Spinal cord (tissue), 9 donors: ENCODE measurements at regions not wholly inside any gene's neighbourhood (a gene's known extent, or its start where the extent isn't known, plus 50 kb on each side); places are given as distances from the start of the nearest gene placed in this dataset.
A peak's percentile ranks its signal among the peaks of the same experiment; 100 is the strongest.
"Not testable (repeated sequence)": the region's sequence is repeated elsewhere in the genome, so short reads cannot be mapped to it uniquely, and the experiment has no call there.

ENCODE experiments used
- DNase-seq, 6 donors: peaks; one replicate each; pipeline versions ENCODE4 v3.0.0 to v3.0.0-alpha.2; 2013 to 2015; ENCODE audit warnings: low spot score in 6 of 6, low read depth in 4 of 6
- H3K27ac ChIP-seq: one replicate; pipeline ENCODE4 v1.5.1; 2013; ENCODE audit warnings: low read depth, low read length, control low read depth
- H3K27me3 ChIP-seq: one replicate; pipeline ENCODE4 v1.6.1; 2013; ENCODE audit warnings: low read length; ENCODE audit not compliant: control insufficient read depth, insufficient read depth
- H3K36me3 ChIP-seq: one replicate; pipeline ENCODE4 v1.6.1; 2013; ENCODE audit warnings: low read length; ENCODE audit not compliant: control insufficient read depth, insufficient read depth
- H3K4me1 ChIP-seq: one replicate; pipeline ENCODE4 v1.6.1; 2013; ENCODE audit warnings: low read length; ENCODE audit not compliant: control insufficient read depth, insufficient read depth
- H3K4me3 ChIP-seq: one replicate; pipeline ENCODE4 v1.5.1; 2013; ENCODE audit warnings: low read depth, low read length, control low read depth
- H3K9me3 ChIP-seq: one replicate; pipeline ENCODE4 v1.6.1; 2013; ENCODE audit warnings: low read length; ENCODE audit not compliant: control insufficient read depth, insufficient read depth
- WGBS: methylation state at CpG from one replicate; pipeline ENCODE4 v1.1.5; 2013; ENCODE audit warnings: missing lambda C conversion rate; ENCODE audit not compliant: insufficient coverage; 5-methylcytosine and 5-hydroxymethylcytosine counted together
- donor health status: healthy.

- H3K27ac ChIP-seq, result no peak overlapping the region
- no peaks in the 10 kb centered on the region for H3K36me3 ChIP-seq
- H3K27me3 ChIP-seq, result no peaks in the 10 kb centered on the region
- H3K9me3 ChIP-seq, result peaks cover 2% of the 10 kb centered on the region
- H3K4me1 ChIP-seq, result no peaks in the 10 kb centered on the region
- DNase-seq, result no peak
- H3K4me3 ChIP-seq, result no peak overlapping the region
Observed at GRCh38 chr6:86042214-86042613, 399.5 kb upstream of the SYNCRIP start.

- WGBS, result 44% methylated on average over 1 of the region's 2 CpGs
- H3K27me3 ChIP-seq, result no peaks in the 10 kb centered on the region
- no peaks in the 10 kb centered on the region for H3K9me3 ChIP-seq
- DNase-seq, result peak in 5 of 6 donors; percentile 15 to 70 (median 32)
- no peak overlapping the region for H3K4me3 ChIP-seq
- no peak overlapping the region for H3K27ac ChIP-seq
- no peaks in the 10 kb centered on the region for H3K4me1 ChIP-seq
- no peaks in the 10 kb centered on the region for H3K36me3 ChIP-seq
Observed at GRCh38 chr6:86031713-86032112, 389.0 kb upstream of the SYNCRIP start.

GRCh38 chr6:86030875-86031274, 388.2 kb upstream of the SYNCRIP start:
- H3K4me3 ChIP-seq, result no peak overlapping the region
- no peaks in the 10 kb centered on the region for H3K36me3 ChIP-seq
- no peak overlapping the region for H3K27ac ChIP-seq
- no peaks in the 10 kb centered on the region for H3K4me1 ChIP-seq
- no peaks in the 10 kb centered on the region for H3K9me3 ChIP-seq
- no peak for DNase-seq
- H3K27me3 ChIP-seq, result no peaks in the 10 kb centered on the region
- WGBS, result 52% methylated on average over 2 of the region's 3 CpGs

GRCh38 chr6:86028776-86029175, 386.1 kb upstream of the SYNCRIP start:
- H3K27ac ChIP-seq, result no peak overlapping the region

GRCh38 chr6:86026890-86027289, 384.2 kb upstream of the SYNCRIP start:
- not testable (repeated sequence) for H3K27ac ChIP-seq, DNase-seq, H3K4me3 ChIP-seq, H3K36me3 ChIP-seq, H3K27me3 ChIP-seq, H3K4me1 ChIP-seq, H3K9me3 ChIP-seq
- WGBS, result 69% methylated on average over 9 of the region's 10 CpGs

More at GRCh38 chr6:86028776-86029175, 386.1 kb upstream of the SYNCRIP start:
- Histone ChIP-seq H3K9me3 (no peaks in the 10 kb centered on the region), H3K4me1 (no peaks in the 10 kb centered on the region), H3K4me3 (no peak overlapping the region), H3K36me3 (no peaks in the 10 kb centered on the region), H3K27me3 (no peaks in the 10 kb centered on the region)
- DNase-seq, result no peak

- Histone ChIP-seq H3K27ac (no peak overlapping the region), H3K36me3 (no peaks in the 10 kb centered on the region), H3K4me3 (no peak overlapping the region), H3K9me3 (no peaks in the 10 kb centered on the region), H3K4me1 (no peaks in the 10 kb centered on the region), H3K27me3 (no peaks in the 10 kb centered on the region)
- WGBS, result 90% methylated on average over 1 of the region's 1 CpG
- no peak for DNase-seq
Observed at GRCh38 chr6:86017236-86017635, 374.6 kb upstream of the SYNCRIP start.

- DNase-seq, result no peak
- no peaks in the 10 kb centered on the region for H3K36me3 ChIP-seq
- H3K4me1 ChIP-seq, result no peaks in the 10 kb centered on the region
- 76% methylated on average over 3 of the region's 3 CpGs for WGBS
- H3K9me3 ChIP-seq, result no peaks in the 10 kb centered on the region
- H3K27me3 ChIP-seq, result no peaks in the 10 kb centered on the region
- no peak overlapping the region for H3K27ac ChIP-seq
- no peak overlapping the region for H3K4me3 ChIP-seq
Observed at GRCh38 chr6:86016567-86016966, 373.9 kb upstream of the SYNCRIP start.

- no peak overlapping the region for H3K27ac ChIP-seq
- H3K27me3 ChIP-seq, result no peaks in the 10 kb centered on the region
- H3K9me3 ChIP-seq, result no peaks in the 10 kb centered on the region
- no peaks in the 10 kb centered on the region for H3K4me1 ChIP-seq
- DNase-seq, result no peak
- no CpG with 5 or more reads among the region's 4 CpGs for WGBS
- no peak overlapping the region for H3K4me3 ChIP-seq
- H3K36me3 ChIP-seq, result no peaks in the 10 kb centered on the region
Observed at GRCh38 chr6:86016077-86016476, 373.4 kb upstream of the SYNCRIP start.

GRCh38 chr6:86012991-86013390, 370.3 kb upstream of the SYNCRIP start:
- no CpG with 5 or more reads among the region's 1 CpG for WGBS
- not testable (repeated sequence) for H3K36me3 ChIP-seq, DNase-seq, H3K4me3 ChIP-seq, H3K9me3 ChIP-seq, H3K4me1 ChIP-seq, H3K27ac ChIP-seq, H3K27me3 ChIP-seq

- 80% methylated on average over 6 of the region's 9 CpGs for WGBS
- no peak for DNase-seq
Observed at GRCh38 chr6:86010915-86011786, 368.5 kb upstream of the SYNCRIP start.

More at GRCh38 chr6:86010915-86011786, 368.5 kb upstream of the SYNCRIP start:
- Histone ChIP-seq H3K4me3 (no peak overlapping the region), H3K27ac (no peak overlapping the region), H3K36me3 (no peaks in the 10 kb centered on the region), H3K4me1 (no peaks in the 10 kb centered on the region), H3K9me3 (no peaks in the 10 kb centered on the region), H3K27me3 (no peaks in the 10 kb centered on the region)
